ENCODE measurements at regions not wholly inside any gene's neighbourhood (a gene's known extent, or its start where the extent isn't known, plus 50 kb on each side); places are given as distances from the start of the nearest gene placed in this dataset.

- TF ChIP-seq SP1 (CRISPR knock-in tag; conservative IDR thresholded peaks at IDR 0.05) (no peak), RELA (CRISPR knock-in tag; IDR thresholded peaks at IDR 0.05; ENCODE audit: borderline replicate concordance) (no peak), ELF4 (CRISPR knock-in tag; IDR thresholded peaks at IDR 0.05; ENCODE audit: low read depth) (no peak), ATF6 (CRISPR knock-in tag; IDR thresholded peaks at IDR 0.05) (no peak), NR3C1 (CRISPR knock-in tag; conservative IDR thresholded peaks at IDR 0.05; ENCODE audit: low read depth) (no peak)
- TF ChIP-seq, protein P1, sequence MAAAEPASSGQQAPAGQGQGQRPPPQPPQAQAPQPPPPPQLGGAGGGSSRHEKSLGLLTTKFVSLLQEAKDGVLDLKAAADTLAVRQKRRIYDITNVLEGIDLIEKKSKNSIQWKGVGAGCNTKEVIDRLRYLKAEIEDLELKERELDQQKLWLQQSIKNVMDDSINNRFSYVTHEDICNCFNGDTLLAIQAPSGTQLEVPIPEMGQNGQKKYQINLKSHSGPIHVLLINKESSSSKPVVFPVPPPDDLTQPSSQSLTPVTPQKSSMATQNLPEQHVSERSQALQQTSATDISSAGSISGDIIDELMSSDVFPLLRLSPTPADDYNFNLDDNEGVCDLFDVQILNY (CRISPR knock-in tag; IDR thresholded peaks at IDR 0.05), result no peak
- TF ChIP-seq, protein P2, sequence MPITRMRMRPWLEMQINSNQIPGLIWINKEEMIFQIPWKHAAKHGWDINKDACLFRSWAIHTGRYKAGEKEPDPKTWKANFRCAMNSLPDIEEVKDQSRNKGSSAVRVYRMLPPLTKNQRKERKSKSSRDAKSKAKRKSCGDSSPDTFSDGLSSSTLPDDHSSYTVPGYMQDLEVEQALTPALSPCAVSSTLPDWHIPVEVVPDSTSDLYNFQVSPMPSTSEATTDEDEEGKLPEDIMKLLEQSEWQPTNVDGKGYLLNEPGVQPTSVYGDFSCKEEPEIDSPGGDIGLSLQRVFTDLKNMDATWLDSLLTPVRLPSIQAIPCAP (CRISPR knock-in tag; IDR thresholded peaks at IDR 0.05), result no peak
- TF ChIP-seq, protein P3, sequence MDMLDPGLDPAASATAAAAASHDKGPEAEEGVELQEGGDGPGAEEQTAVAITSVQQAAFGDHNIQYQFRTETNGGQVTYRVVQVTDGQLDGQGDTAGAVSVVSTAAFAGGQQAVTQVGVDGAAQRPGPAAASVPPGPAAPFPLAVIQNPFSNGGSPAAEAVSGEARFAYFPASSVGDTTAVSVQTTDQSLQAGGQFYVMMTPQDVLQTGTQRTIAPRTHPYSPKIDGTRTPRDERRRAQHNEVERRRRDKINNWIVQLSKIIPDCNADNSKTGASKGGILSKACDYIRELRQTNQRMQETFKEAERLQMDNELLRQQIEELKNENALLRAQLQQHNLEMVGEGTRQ (CRISPR knock-in tag; IDR thresholded peaks at IDR 0.05), result no peak
These were observed 166.4 kb upstream of the NT5E start for GRCh38 chr6:85283436-85283835.

Data from WTC11 (cell line).